CD4-positive, alpha-beta T cell treated with Interleukin-15 for 4 hours (primary cell): ENCODE measurements at regions not wholly inside any gene's neighbourhood (a gene's known extent, or its start where the extent isn't known, plus 50 kb on each side); places are given as distances from the start of the nearest gene placed in this dataset.

Source experiments
- DNase-seq: peaks from one replicate; pipeline ENCODE4 v3.0.0-alpha.2; 2020; ENCODE audit warnings: low spot score

DNA sequence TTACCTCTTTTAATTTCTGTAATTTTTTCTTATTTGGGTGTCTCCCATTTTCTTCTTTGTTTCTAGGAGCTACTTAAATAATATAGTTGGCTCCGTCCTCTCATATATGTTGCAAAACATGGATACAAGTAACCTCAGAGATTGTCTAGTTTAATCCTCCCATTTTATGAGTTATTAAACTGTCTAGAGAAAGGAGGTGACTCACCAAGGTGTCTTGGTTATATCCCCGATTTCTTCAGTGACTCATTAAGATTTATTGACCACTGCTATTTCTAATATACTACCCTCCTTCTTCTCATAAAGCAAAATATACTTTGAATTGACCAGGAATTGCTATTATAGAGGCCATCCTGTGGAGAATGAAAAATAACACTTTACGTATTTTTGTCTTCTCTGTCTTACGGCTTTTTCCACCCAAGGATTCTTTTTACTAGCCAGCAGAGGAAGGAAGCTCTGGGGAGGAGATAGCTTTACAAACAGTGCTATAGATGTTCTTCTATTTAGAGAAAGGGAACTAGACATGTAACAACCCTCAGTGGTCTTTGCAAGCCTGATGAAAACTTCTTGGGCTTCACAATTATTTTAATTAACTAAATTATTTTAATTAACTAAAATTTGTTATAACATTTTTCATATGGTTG lies 300.4 kb upstream of the TNP1 start:
- no peak for DNase-seq

DNA sequence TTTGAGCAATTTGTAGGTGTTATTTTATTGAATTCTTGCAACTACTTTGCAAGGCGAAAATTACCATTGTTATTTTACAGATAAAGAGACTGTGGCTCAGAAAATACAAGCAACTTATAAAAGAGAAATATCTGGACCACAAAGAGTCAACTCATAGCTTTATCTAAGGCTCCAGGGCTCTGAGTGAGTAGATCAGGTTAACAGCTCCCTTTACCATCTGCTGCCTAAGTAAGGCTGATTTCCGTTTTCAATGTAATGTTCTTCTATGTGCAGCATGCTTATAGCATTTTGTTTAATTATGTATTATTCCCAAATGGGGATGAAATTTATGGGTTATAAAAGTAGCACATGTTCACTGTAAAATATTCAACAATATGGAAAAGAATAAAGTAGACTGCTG lies 299.1 kb upstream of the TNP1 start:
- no peak for DNase-seq

DNA sequence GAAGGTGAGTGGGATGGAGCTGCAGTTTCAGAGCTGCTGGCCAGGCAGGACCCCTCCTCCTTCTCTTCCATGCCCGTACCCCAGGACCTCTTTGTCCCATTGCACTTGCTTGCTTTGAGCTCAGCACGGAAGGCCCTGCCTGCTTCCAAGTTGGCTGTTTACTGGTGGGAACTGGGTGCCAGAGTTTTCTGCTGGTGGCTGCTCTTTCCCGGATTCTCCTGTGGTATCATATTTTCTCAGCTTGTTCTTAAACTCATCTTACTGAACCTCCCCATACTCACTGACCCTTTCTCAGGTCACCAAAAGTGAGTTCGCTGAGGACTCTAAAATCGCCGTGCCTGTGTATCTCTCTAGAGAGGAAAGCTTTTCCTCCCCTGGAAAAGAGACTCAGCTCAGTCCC lies 297.7 kb upstream of the TNP1 start:
- DNase-seq = no peak

DNA sequence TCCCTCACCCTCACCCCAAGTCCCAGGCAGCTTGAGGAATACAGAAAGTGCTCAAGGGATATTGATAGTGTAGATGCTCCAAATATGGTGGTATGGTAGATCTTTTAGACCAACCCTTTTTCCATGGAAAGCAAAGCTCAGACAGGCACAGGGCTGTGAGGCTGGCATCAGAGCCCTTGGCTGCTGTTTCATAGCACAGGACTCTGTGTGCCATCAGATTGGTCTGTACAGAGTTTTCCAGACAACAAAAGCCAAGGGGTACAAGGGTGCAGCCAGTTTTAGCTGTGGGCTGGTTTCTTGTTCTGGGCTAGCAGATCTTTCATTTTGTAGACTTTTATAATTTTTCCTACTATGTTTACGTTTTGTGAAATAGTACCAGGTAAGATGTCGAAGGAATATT lies 296.9 kb upstream of the TNP1 start:
- DNase-seq = no peak

DNA sequence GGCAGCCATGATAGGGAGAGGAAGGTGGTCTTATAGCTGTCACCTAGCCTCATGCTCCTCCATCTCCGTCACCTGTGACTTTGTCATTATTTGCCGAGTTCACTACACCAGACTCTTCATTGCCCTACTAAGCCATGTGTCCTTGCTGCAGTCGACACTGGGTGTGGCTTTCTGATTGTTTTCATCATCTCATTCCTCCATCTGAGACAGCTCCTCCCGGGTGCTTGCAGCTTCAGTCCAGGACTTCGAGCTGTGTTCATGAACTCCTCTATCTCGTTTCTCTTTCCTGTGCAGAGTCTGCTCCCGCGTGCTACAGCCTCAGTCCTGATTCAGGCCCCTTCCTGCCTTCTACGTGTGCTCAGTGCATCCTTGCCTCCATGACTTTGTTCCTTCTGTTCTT lies 295.1 kb upstream of the TNP1 start:
- DNase-seq = no peak

DNA sequence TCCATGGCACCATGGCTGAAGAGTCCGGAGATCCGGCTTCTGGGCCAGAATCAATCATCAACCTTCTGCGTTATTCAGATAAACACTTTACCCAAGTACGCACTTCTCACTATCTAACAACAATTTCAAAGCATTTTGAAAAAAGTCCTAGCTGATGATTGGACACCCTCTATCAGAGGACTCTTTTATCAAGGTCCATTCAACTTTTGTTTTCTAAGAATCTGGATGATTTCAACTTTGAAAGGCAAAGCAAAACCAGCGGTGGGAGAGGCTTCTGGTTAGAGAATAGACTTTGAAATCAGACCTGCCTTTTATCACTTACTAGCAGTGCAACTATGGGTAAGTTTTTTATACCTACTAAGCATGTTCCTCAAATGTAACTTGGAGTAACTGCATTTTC lies 293.6 kb upstream of the TNP1 start:
- DNase-seq = no peak

DNA sequence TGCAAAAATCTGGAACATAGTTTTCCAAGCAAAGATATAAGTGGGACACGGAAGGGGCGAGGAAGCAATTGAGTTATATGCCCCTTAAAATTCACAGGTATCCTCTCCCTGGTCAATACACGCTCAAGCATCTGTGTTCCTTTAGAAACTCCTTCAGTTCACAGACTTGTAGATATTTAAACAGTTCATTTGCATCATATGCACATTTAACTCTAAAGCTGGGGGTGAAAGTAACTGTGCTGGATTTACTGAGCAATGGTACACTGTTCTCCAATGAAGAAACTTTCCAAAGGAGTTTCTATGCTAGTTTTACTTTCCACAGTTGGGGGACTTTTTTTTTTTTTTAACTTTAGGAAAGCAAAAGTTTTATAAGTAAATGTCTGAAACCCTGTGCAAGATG lies 293.0 kb upstream of the TNP1 start:
- DNase-seq = no peak

DNA sequence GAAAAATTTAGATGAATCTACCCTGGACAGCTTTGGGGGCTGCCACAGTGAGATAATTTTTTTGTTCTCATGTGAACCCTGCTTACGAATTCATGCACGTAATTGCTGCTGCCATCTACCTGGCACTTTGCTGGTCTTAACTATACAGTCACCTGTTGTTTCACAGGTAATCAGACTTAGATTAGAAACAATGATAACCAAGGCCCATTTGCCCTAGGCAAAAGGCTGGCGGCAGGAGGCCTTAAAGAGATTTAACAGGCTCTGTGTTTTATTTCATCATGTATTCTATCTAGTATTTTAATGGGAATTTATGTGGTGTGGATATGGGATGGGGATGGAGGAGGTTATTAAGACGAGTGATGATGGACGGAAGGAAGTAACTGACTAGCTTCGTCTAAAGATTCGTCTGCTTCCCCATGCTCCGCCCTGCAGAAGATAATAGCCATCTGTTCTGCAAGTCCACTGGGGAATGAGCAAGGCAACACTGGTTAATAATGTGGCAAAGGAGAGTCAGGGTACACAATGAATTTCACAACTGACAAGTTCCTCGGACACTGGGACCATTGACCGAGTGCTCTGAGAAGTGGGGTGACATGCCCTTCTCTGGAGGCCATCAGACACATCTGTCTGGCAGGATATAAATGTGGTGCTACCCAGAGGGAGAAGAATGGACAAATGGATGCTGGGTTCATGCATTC lies 291.8 kb upstream of the TNP1 start:
- DNase-seq = no peak

DNA sequence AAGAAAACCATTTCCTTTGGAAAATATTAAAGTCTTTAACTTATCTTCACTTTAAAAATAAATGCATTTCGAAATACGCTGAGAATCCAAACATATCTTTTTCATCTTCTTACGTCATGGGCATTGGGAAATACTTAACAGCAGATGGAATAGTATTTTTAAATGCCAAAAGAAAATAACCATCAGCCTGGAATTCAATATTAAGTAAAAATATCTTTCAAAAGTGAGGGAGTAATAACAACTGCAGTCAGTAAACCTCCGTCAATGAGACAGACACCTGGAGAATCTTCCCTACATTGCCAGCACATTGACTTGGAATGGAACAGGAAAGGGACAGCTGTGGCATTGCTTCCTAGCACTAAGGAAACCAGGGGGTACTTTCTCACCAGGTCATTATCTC lies 290.4 kb upstream of the TNP1 start:
- no peak for DNase-seq

DNA sequence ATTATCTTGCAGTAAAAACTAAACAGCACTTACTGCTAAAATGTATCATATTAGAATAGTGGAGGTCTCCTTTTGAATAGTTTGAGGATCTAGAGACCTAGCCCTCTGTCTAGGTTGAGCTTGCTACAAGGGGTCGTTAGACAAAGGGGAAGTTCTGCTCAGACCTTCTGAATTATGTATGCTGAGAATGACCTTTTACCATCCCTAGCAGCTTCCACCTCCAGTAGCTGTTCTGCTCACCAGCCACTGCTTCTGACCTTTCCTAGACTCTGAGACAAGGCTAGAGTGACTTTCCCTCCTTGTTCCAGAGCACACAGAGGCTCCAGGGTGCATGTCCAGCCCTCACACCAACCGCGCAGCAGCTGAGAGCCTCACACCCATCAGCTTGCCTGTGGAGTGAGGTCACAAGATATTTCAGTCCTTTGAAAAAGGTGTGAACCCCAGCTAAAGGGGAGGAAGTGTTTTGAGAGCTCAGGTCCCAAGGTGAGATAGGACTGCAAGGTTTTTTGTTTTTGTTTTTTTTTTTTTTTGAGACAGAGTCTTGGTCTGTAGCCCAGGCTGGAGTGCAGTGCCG lies 289.3 kb upstream of the TNP1 start:
- DNase-seq = no peak

DNA sequence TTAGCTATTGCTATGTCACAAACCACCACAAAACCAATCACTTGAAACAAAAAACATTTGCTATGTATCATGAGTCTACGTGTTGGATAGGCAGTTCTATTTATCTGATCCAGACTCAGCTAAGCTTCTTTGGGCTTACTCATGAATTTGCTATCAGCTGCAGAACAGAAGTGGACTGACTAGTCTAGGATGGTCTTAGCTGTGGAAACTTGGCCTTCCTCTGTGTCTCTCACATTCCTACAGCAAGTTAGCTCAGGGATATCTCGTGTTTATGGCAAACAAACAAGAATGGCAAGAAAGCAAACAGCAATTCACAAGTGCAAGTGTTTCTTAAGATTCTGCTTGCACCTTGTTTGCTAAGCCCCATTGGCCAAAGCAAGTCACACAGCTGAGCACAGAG lies 288.0 kb upstream of the TNP1 start:
- DNase-seq = no peak

DNA sequence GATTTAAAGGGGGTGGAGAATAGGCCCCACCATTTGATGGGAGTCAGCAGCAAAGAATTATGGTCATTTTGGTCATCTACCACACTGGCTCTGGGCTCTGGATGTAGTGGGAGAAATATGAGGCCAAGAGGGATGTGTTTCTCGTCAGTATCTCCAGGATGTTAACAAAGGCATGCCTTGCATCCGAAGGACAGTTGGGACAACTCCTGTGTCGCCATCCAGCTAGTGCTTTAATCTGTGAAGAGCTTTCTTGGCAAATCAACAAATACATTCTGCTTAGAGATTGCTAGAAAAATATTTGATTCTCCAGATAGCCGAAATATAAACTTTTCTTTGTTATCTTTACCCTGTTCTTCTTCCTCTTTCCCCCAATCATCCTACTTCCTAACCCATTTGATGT lies 287.1 kb upstream of the TNP1 start:
- no peak for DNase-seq

DNA sequence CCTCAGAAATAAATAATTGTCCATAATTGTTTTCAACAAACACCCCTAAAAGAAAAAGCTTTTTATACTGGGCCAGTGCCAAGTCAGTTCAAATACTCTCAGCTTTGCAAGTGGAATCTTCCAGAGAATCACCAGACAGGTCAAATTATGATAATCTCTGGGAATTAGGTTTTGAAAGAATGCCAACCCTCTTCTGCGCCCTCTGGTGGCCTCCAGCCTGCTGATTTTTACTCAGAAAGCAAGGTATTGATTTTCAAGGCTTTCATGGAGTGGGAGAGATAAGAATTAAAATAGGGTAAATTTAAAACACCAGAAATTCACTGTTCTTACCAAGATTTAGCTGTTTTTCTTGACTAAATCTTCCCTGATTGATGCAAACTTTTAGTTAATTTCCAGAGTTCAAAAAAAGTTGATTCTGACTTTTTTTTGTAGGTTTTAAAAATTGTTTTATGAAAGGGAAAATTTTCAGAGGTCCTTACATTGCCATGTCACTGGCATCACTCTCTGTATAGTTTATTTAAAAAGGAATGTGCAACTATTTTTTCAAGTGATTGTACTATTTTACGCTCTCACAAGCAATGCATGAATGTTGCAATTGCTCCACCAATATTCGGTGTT lies 282.9 kb upstream of the TNP1 start:
- DNase-seq = no peak

DNA sequence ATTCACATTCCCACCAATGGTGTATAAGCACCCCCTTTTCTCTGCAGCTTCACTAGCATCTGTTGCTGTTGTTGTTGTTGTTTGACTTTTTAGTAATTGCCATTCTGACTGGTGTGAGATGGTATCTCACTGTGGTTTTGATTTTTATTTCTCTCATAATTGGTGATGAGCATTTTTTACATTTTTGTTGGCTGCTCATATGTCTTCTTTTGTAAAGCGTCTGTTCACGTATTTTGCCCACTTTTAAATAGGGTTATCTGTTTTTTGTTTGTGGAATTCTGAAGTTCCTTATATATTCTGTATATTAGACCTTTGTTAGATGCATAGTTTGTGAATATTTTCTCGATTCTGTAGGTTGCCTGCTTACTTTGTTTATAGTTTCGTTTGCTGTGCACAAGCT lies 278.4 kb upstream of the TNP1 start:
- no peak for DNase-seq

DNA sequence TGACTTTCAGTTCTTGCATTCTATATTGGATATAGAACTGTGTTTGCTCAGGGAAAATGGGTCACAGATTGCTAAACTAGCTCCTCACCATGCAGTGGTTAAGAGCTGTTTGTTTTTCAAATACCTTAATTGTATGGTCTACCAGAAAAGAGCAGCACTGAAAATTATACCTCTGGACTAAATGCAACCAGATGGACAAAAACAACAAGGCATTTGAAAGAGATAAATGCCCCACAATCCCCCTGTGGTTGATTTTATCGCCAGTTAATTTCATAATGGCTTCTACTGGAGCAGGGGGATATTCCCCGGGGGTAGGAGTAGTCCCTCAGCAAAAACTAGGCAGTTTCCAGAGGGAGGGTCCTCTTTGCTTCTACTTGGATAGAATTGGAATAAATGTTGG lies 267.9 kb upstream of the TNP1 start:
- no peak for DNase-seq

DNA sequence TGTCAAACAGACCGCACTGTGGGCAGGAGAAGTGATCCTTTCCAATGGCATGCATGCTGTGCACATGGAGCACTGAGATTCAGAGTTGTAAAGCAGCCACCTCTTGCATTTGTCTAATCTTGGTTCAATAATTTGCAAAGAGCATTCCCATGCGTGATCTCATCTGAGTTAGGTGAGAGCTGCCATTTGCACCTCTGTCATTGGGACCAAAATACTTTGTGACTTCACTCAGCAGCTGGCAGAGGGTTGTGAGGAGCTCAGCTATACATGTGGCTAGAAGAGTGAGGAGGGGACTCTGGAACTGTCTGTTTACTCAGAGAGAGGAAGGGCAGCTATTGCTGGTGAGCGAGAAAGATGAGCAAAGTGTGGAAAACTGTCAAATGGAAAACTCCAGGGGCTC lies 265.1 kb upstream of the TNP1 start:
- no peak for DNase-seq

DNA sequence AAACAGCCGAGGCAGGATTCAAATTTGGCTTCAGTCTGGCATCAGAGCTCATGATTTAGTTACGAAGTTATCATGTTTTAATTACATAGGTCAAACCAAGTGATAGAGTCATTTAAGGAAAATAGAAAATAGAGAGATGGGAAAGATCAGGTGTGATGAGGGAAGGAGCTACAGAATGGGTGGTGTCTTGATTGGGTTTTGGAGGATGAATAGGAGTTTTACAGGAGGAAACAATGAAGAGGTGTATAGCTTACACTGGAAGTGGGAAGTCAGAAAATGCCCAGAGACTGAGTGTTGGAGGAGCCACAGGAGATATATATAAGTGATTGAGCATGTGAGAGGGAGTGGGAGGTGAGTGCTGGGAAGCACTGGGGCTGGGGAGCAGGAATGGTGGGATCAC lies 264.2 kb upstream of the TNP1 start:
- DNase-seq = no peak

DNA sequence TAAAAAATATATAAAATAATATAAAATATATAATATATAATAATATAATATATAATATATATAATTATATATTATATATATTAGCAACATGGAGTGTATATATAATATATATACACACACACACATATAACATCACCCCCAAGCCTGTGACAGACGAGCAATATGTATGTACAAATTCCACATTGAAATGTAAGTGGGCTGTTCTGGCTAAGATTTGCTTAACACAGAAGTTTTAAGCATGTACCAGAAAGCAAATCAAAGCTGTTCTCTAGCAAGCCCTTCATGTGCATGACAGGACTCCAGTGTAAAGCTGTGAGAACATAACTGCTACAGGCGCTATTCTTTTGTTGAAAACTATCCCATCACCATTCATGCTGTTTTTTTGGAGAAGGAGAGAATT lies 261.7 kb upstream of the TNP1 start:
- no peak for DNase-seq

DNA sequence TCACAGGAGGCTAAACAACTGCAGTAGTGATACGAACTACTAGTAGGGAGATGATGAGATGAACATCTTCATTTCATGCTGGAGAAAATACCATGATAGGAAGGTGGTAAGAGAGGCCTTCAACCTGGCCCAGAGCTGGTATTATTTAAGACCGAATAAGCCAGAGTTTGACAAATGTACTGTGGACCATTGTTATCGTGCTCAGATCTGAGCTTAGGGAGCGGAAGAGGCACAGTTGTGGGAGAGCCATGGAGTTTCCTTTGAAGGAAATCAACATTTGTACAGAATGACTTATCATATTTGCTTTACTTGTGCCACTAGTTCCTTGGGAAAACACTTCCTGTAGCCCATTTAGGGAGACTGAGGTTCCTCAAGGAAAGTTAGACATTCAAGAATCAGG lies 260.6 kb upstream of the TNP1 start:
- DNase-seq = no peak

DNA sequence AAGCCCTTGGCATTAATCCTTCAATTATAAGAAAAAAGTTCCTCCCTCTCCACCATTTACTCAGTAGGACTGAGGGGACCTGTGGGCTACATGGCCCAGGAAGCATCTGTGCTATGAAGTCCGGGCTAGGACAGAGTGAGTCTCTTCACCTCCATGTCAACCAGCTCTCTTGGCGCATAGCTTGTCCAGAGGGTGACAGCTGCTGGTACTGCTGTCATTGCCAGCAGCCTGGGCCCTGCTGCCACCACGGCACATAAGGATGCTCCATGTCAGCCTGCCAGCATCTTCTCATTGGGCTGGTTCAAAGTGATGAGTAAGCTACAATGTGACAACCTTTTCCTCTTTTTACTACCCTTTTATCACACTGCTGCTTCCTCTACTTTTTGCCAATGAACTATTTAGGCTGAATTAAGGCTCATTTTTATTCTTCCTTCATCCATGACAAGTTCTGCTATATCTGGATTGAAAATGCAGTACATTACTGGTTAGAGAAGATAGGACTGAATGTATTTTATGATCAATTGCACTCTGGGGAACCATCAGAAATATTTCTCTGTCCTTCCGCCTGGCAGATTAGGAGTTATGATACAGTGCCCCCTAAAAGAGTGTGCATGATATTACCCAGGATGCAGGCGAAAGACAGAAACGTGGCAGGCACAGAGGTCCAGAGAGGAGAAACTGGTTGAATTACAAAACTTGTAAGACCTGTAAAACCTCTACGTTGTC lies 258.9 kb upstream of the TNP1 start:
- no peak for DNase-seq

DNA sequence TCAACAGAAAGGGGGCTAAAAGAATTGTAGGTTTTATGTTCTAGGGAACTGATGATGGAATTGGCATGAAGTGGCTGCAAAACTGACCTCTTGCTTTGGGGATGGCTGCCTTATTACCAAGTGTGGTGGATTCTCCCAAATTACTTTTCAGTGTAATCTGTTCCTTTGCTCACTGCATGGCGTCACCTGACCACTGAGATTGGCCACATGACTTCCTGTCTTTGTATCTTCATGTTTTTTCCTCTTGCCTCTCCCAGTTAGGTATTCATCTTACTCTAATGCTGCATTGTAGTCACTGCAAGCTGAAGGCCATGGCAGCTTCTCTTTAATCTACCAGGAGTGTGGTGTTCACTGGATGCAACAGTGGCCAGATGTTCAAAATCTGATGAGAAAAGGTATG lies 257.7 kb upstream of the TNP1 start:
- no peak for DNase-seq

DNA sequence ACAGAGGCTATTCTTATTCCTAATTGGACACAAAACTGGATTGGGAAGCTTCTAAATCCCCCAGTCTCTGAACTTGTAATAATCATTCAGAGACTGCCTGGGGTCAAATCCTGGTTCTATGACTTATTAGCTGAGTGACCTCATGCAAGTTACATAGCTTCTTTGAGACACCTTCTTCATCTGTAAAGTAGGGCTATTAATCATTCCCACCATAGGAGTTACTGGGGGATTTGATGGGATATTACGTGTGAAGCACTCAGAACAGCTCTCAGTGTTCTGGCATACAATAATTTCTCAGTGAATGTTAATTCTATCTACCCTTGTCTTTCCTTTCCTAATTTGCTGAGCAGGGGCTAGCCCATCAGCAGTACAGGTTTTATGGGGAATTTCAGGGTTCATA lies 256.7 kb upstream of the TNP1 start:
- no peak for DNase-seq

DNA sequence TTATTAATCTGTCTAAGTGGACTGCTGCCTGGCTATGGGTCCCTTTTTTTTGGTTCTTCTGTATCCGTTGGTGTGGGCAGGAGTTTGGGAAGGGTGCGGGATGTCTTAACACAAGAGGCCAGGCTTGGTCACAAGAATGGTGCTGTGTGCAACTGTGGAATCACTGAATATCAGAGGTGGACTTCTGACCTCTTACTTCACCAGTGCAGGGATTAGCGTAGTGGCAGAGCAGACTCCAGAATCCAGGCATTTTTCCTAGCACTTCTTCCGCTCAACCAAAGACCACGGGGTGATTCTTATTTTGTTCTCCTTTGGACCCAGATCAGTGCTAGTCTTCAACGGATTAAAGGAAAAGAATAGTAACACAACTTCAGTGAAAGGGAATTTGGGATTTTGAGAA lies 254.3 kb upstream of the TNP1 start:
- no peak for DNase-seq
